MM.1S (cell line): ENCODE measurements at regions not wholly inside any gene's neighbourhood (a gene's known extent, or its start where the extent isn't known, plus 50 kb on each side); places are given as distances from the start of the nearest gene placed in this dataset.

Source experiments
- DNase-seq: peaks from one replicate; pipeline ENCODE4 v3.0.0-alpha.2; 2015
- H2AFZ ChIP-seq: fragments of 300-600 bp; sonication (generic); 2 replicates; pipeline ENCODE4 v1.6.0; 2016; ENCODE audit warnings: antibody characterized with exemption, low read length
- H3F3A ChIP-seq: fragments of 300-600 bp; sonication (generic); 2 replicates; pipeline ENCODE4 v1.6.1; 2016; ENCODE audit warnings: mild to moderate bottlenecking, antibody characterized with exemption, low read length, moderate library complexity, mixed read lengths; ENCODE audit not compliant: insufficient read depth
- H3K27ac ChIP-seq: fragments of 300-600 bp; sonication (generic); 2 replicates; pipeline ENCODE4 v1.5.1; 2016; ENCODE audit warnings: mild to moderate bottlenecking, low read length
- H3K27me3 ChIP-seq: fragments of 300-600 bp; sonication (generic); replicated peaks from 2 replicates; pipeline ENCODE4 v1.6.0; 2016; ENCODE audit warnings: low read length; ENCODE audit not compliant: insufficient read depth
- H3K36me3 ChIP-seq: fragments of 300-600 bp; sonication (generic); replicated peaks from 2 replicates; pipeline ENCODE4 v1.6.1; 2016; ENCODE audit warnings: mild to moderate bottlenecking, low read length, mixed read lengths; ENCODE audit not compliant: insufficient read depth
- H3K4me1 ChIP-seq: fragments of 300-600 bp; sonication (generic); 2 replicates; pipeline ENCODE4 v1.6.1; 2016; ENCODE audit warnings: low read length, mixed read lengths
- H3K4me2 ChIP-seq: fragments of 300-600 bp; sonication (generic); 2 replicates; pipeline ENCODE4 v1.6.0; 2016; ENCODE audit warnings: low read depth, low read length
- H3K4me3 ChIP-seq: fragments of 300-600 bp; sonication (generic); 2 replicates; pipeline ENCODE4 v1.5.1; 2016; ENCODE audit warnings: low read length, mixed read lengths
- H3K79me2 ChIP-seq: fragments of 300-600 bp; sonication (generic); 2 replicates; pipeline ENCODE4 v1.6.1; 2016; ENCODE audit warnings: mixed run types, low read length, mixed read lengths
- H3K9ac ChIP-seq: fragments of 300-600 bp; sonication (generic); 2 replicates; pipeline ENCODE4 v1.6.1; 2016; ENCODE audit warnings: low read length, mixed read lengths
- H3K9me2 ChIP-seq: fragments of 300-600 bp; sonication (generic); replicated peaks from 2 replicates; pipeline ENCODE4 v1.6.1; 2016; ENCODE audit warnings: mild to moderate bottlenecking, low read length, mixed read lengths; ENCODE audit not compliant: insufficient read depth
- H3K9me3 ChIP-seq: fragments of 300-600 bp; sonication (generic); replicated peaks from 2 replicates; pipeline ENCODE4 v1.6.1; 2016; ENCODE audit warnings: mild to moderate bottlenecking, low read length, mixed read lengths; ENCODE audit not compliant: insufficient read depth
- H4K20me1 ChIP-seq: fragments of 300-600 bp; sonication (generic); 2 replicates; pipeline ENCODE4 v1.6.1; 2016; ENCODE audit warnings: mild to moderate bottlenecking, low read length, moderate library complexity, mixed read lengths; ENCODE audit not compliant: insufficient read depth
- CTCF ChIP-seq: fragments of 300-600 bp; sonication (generic); IDR thresholded peaks from 2 replicates; pipeline ENCODE4 v1.5.1; 2016; ENCODE audit warnings: antibody characterized with exemption, low read length, mixed read lengths
- EZH2 ChIP-seq: fragments of 300-600 bp; sonication (generic); optimal IDR thresholded peaks from 2 replicates; pipeline ENCODE3; 2017; ENCODE audit warnings: low read depth, mild to moderate bottlenecking, antibody characterized with exemption, low read length, mixed read lengths
- EZH2phosphoT487 ChIP-seq: fragments of 300-600 bp; sonication (generic); IDR thresholded peaks from 2 replicates; pipeline ENCODE4 v1.6.1; 2018; ENCODE audit warnings: antibody characterized with exemption, low read length

DNA sequence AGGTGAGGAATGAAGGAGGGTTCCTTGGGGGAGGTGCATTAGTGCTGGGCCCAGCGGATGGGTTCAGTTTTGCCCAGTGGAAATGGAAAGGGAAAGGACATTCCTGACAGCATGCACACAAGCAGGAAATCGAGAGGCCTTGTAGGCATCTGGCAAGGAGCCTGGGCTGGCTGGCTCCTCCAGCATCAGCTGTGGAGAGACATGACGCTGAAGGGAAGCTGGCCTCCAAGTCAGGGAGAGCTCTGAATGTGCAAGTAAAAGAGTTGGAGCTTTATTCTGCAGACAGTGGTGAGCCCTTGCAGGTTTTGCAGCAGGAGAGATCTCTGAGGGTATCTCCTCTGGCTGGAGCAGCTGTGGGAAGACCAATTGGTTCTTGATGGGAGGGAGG, 154.3 kb downstream of the MRPL14 start:
- no peak for DNase-seq
- Histone ChIP-seq H2AFZ (no peak overlapping the region), H4K20me1 (no peaks in the 10 kb centered on the region), H3K4me2 (no peak overlapping the region), H3K4me3 (no peak overlapping the region), H3K79me2 (no peaks in the 10 kb centered on the region), H3K36me3 (no peaks in the 10 kb centered on the region), H3K9ac (no peak overlapping the region), H3K9me3 (no peaks in the 10 kb centered on the region), H3F3A (peaks cover 9% of the 10 kb centered on the region; the same call in 1 of the 2 replicates), H3K27me3 (no peaks in the 10 kb centered on the region), H3K4me1 (peaks cover 10% of the 10 kb centered on the region), H3K27ac (no peak overlapping the region), H3K9me2 (no peaks in the 10 kb centered on the region)
- no peak for TF ChIP-seq CTCF
- no peak for TF ChIP-seq EZH2phosphoT487
- no peak for TF ChIP-seq EZH2

DNA sequence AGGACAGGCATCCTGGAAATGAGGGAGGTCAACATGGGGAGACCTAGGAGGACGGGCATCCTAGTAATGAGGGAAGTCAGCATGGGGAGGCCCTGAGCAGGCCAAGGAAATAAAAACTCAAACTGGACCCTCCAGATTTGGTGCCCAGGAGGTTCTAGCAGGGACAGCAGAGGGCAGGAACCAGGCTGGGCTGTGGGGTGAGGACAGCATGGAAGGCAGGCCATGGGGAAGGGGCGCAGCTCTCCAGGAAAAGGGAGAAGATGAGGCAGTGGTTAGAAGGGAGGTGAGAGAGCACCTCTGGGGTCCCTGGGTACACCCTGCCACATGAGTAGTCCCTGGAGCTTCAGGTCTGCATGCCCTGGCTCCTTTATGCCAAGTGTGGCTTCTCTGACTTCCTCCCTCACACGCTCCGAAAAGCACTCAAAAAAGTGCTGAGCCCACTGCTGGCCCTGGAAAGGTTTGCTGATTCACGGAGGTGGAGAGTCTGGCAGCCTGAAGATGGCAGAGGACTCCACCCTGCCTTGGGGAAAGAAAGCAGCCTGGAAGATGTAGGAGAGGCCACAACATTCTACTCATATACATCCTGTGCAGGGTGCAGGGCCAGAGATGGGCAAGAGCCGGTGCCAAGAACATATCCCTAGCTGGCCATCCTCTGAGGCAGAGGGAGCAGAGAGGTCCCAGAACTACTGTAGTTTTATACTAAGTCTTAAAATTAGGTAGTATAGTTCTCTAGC, 154.9 kb downstream of the MRPL14 start:
- no peaks in the 10 kb centered on the region for H3K27me3 ChIP-seq
- no peaks in the 10 kb centered on the region for H4K20me1 ChIP-seq
- no peak overlapping the region for H3K27ac ChIP-seq
- no peaks in the 10 kb centered on the region for H3K79me2 ChIP-seq
- no peak for DNase-seq
- H3K36me3 ChIP-seq, result no peaks in the 10 kb centered on the region
- H3F3A ChIP-seq, result peaks cover 5% of the 10 kb centered on the region; the same call in 1 of the 2 replicates
- no peak overlapping the region for H3K4me2 ChIP-seq
- H3K9ac ChIP-seq, result no peak overlapping the region
- H3K4me3 ChIP-seq, result no peak overlapping the region
- no peaks in the 10 kb centered on the region for H3K9me2 ChIP-seq
- H3K9me3 ChIP-seq, result no peaks in the 10 kb centered on the region
- peaks cover 5% of the 10 kb centered on the region; the same call in 1 of the 2 replicates for H3K4me1 ChIP-seq
- no peak overlapping the region for H2AFZ ChIP-seq
- no peak for TF ChIP-seq EZH2phosphoT487
- no peak for TF ChIP-seq CTCF
- no peak for TF ChIP-seq EZH2

DNA sequence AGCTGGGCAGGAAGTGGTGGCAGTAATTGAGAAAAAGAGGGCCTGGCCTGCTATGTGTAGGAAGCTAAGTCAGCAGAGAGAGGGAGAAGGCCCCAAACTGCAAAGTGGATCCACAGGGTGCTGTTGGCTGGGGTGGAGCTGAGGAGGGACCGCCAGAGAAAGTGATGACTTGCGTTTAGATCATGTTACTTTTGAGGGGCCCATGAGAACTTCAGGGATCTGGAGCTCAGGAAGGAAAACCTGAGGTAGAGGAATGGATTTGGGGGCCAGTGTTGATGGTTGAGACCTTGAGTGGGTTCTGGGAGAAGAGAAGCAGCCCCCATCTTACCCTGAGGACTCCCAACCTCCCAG, 155.5 kb downstream of the MRPL14 start:
- H3K27me3 ChIP-seq, result no peaks in the 10 kb centered on the region
- no peak for TF ChIP-seq EZH2
- TF ChIP-seq CTCF, result no peak
- no peak for TF ChIP-seq EZH2phosphoT487
- no peak overlapping the region for H3K9ac ChIP-seq
- H3K4me3 ChIP-seq, result no peak overlapping the region
- H3K4me2 ChIP-seq, result no peak overlapping the region
- H3K9me2 ChIP-seq, result no peaks in the 10 kb centered on the region
- H3K79me2 ChIP-seq, result no peaks in the 10 kb centered on the region
- no peaks in the 10 kb centered on the region for H3K36me3 ChIP-seq
- H3K27ac ChIP-seq, result no peak overlapping the region
- H3F3A ChIP-seq, result no peaks in the 10 kb centered on the region
- no peaks in the 10 kb centered on the region for H3K4me1 ChIP-seq
- H2AFZ ChIP-seq, result no peak overlapping the region
- DNase-seq, result no peak
- no peaks in the 10 kb centered on the region for H3K9me3 ChIP-seq
- no peaks in the 10 kb centered on the region for H4K20me1 ChIP-seq
